DMS 273 treated with DMSO at 0.1 percent for 48 hours (cell line): ENCODE measurements at regions not wholly inside any gene's neighbourhood (a gene's known extent, or its start where the extent isn't known, plus 50 kb on each side); places are given as distances from the start of the nearest gene placed in this dataset.

Source experiments
- DNase-seq: peaks from one replicate; lab custom pipeline; 2025; lab: John Stamatoyannopoulos, UW

DNA sequence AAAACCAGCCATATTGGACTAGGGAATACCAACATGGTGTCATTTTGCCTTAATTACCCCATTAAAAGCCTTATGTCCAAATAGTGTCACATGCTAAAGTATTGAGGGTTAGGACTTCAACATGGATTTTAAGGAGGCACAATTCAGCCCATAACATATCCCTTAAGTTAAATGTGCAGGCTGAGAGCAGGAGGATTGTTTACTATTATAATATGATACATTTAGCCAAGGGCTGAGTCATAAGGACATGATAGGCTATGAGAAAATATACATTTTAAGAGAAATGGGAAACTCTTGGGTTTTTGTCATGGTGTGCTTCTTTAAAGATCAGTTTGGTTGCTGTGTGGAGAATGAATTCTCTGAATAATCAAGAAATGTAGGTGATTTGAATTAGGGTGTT is 136.8 kb downstream of the RDH14 start:
- DNase-seq, result no peak

- no peak for DNase-seq
Observed at GRCh38 chr2:18422432-18423165, 137.9 kb downstream of the RDH14 start.

DNA sequence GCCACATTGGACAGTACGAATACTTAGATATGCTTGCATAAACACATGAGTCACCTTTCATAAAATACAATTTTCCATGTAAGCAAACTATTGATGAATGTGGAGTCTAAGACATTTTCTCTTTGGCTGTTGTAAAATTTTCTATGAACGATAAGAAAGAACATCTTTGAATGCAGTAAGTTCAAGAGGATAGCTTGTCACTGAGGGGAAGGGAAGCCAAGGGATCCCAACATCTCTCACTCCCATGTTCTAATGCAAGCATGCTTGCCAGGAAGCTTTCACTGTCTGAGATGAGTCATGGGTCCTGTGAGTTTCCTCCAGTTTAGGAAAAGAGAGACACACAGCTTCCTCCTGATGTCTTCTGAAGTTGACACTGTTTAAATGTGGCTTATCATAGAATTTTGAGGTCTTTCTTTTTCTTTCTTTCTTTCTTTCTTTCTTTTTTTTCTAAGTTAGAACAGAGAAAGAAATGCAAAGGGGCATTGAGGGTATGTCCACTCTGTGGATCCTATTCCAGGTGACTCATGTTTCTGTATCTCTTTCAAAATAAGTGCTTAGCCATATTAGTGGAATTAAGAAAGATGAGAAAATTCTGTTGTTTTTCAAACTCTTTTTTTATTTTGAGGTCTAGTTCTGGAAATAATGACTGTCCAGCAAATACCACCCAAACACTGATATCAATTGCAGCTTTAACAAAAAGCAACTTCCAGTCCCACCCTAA is 146.6 kb downstream of the RDH14 start:
- DNase-seq, result no peak

- no peak for DNase-seq
Observed at GRCh38 chr2:18412980-18413675, 147.3 kb downstream of the RDH14 start.

DNA sequence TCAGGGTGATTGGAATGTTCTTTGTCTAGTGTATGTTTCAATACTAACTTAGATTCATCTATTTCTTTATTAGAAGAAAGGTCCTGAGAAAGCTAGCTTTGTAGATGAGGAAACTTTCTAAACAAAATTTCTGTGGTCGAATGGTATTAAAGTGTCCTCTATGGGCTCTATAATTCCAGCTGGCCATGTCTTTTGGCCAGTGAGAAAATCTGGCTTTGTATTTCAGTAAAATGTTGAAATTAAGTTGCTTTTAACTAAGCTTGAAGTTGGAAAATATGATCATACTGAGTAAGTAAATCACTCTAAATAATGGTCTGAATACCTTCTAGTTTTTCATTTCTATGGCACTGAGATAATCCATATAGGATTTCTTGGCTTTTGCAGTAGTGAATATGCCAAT is 148.8 kb downstream of the RDH14 start:
- no peak for DNase-seq

- DNase-seq, result no peak
Observed at GRCh38 chr2:18410543-18410942, 149.9 kb downstream of the RDH14 start.

GRCh38 chr2:18408638-18409037 is 151.8 kb downstream of the RDH14 start:
- DNase-seq, result no peak

DNA sequence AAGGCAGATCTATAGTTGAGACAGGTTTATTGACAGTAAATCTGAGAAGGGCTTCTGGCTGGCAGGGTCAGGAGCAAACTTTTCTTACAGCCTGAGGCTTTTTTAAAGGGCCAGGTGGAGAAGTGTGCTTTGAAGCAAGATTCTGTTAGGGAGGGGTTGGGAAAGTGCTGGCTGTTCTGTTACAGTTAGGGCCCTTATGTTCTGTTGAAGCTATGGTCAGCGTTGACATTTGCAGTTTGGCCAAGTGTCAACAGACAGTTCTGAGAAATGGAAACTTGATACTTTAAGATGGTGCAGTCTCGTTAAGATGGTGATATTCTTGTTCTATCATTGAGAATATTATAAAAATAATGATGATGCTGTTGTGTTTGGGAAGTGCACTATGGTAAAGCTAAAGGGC is 154.2 kb downstream of the RDH14 start:
- no peak for DNase-seq

GRCh38 chr2:18404708-18405107 is 155.7 kb downstream of the RDH14 start:
- DNase-seq, result no peak

DNA sequence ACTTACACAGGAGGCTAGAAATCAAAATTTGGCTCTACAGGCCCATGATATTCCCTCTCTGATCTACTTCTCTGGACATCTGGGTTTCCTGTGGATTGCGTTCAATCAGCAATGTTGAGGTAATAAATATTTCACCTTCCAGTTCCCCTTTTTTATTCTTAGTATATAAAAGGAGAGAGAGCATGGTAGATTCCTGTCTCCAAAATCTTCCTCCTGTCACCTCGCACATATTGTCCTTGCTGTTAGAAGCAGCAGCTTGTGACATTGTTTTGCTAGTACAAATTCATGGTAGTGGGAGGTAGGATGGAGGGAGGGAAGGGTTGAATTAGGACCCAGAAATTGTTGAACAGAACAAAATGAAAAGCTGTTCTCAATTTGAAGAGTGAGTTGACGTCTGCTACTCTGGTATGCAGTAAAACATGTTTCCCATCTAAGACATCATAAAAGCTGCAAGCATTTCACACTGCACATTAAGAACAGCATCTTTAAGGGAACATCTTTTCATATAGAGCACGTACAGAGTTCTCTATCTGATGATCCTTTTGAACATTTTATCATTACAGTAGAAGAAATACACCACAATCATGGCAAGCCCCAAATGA is 156.4 kb downstream of the RDH14 start:
- DNase-seq, result no peak

DNA sequence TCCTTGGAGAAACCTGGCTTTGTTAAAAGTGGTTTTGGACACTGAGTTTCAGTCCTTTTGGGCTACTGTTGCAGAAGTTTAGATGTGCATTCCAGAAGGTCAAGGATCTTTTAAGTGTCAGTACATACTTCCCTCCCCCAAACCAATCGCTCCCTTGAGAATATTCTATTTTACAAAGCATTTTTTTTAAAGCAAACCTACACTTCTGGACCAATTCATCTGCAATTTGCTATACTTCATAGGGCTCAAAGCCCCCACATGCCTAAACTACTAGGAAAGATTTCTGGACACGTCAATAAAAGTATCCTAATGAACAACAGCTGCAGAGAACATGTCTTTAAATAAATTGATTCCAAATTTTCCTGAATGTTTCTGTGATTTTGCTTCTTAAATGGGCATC is 157.6 kb downstream of the RDH14 start:
- DNase-seq, result no peak

DNA sequence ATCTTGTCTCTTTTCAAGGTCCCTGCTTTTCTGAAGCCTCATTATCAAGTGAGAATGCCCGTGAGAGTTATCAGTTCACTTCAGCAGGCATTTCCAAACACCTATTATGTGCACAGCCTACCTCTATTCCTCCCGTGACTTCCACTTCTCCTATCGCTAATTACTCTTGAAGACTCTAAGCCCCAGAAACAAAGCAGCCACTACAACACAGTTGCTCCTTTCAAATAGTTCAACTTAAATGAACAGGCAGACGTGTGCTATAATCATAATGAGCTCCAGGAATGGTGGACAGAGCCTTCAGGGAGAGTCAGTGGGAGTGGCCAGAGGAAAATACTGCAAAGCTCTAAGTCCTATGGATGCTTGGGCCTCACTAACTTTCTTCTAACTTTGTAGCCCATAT is 159.0 kb downstream of the RDH14 start:
- no peak for DNase-seq

DNA sequence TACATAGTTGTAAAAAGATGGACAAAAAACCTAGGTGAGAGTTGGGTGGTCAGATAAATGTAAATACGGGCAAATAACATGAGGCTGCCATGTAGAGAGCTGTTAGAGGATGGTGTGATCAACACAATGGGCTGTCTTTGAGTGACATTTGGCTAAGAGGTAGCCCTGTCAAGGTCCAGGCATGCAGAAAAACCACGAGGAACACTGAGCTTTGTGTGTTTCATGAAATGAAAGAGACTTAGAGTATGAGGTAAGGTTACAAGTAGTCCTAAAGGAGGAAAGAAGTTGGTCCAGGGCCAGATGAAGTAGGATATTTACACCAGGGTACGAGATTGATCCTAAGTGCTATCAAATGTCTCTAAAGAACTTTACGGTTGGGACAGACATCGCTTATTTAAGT is 160.9 kb downstream of the RDH14 start:
- no peak for DNase-seq

- DNase-seq, result no peak
Observed at GRCh38 chr2:18398833-18399232, 161.6 kb downstream of the RDH14 start.

- DNase-seq, result no peak
Observed at GRCh38 chr2:18396329-18397010, 164.0 kb downstream of the RDH14 start.

DNA sequence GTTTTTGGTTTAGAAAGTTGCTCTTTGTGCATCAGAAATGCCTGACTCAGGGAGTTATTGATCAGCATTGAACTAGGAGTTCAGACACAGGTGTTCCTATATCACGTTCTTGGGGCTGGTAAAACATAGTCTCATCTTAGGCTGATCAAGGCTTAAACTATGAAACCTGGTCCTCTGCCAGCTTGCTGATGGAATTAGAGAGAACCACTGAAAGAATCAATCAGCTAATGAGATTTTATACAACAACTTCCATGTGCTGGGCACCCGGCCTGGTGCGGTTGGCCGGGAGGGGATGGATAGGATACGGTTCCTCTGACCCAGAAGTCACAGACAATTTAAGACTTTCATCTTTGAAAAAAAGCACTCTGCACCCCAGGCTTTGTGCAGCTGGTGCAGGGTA is 164.9 kb downstream of the RDH14 start:
- DNase-seq, result no peak

GRCh38 chr2:18387441-18388206 is 172.8 kb downstream of the RDH14 start:
- DNase-seq, result peak; percentile 60

- no peak for DNase-seq
Observed at GRCh38 chr2:18384242-18384641, 176.2 kb downstream of the RDH14 start.

- DNase-seq, result no peak
Observed at GRCh38 chr2:18381386-18381785, 179.1 kb downstream of the RDH14 start.

GRCh38 chr2:18380321-18380720 is 180.1 kb downstream of the RDH14 start:
- DNase-seq, result no peak

- no peak for DNase-seq
Observed at GRCh38 chr2:18379870-18380269, 180.6 kb downstream of the RDH14 start.
